GM13977 (cell line): ENCODE measurements at regions not wholly inside any gene's neighbourhood (a gene's known extent, or its start where the extent isn't known, plus 50 kb on each side); places are given as distances from the start of the nearest gene placed in this dataset.

ENCODE experiments used
- DNase-seq: peaks from one replicate; pipeline ENCODE4 v3.0.0; 2012; ENCODE audit warnings: low spot score
- CTCF ChIP-seq: IDR thresholded peaks from 2 replicates; pipeline ENCODE4 v1.5.1; 2012; ENCODE audit warnings: mild to moderate bottlenecking, control low read depth; ENCODE audit not compliant: insufficient read depth; ENCODE audit errors: extremely low read depth, missing control alignments
- in situ Hi-C: fragments of 300-500 bp; cut with MboI; formaldehyde crosslinking; loops from one replicate; pipeline ENCODE4 v1.12.0; 2022; ENCODE audit warnings: low sequenced_read_pairs, low pct_unique_long_range_greater_than_20kb, mixed read lengths, inconsistent platforms; ENCODE audit not compliant: unreplicated experiment

GRCh38 chr20:24895431-24895830, 53.6 kb upstream of the CST7 start:
- in situ Hi-C loops = no loop called here
- TF ChIP-seq CTCF = no peak
- no peak for DNase-seq

- in situ Hi-C loops = no loop called here
Observed at GRCh38 chr20:24895898-24896658, 53.0 kb upstream of the CST7 start.

GRCh38 chr20:24896984-24897383, 52.1 kb upstream of the CST7 start:
- DNase-seq = no peak
- in situ Hi-C loops = no loop called here
- no peak for TF ChIP-seq CTCF

More at GRCh38 chr20:24895898-24896658, 53.0 kb upstream of the CST7 start:
- DNase-seq = no peak
- no peak for TF ChIP-seq CTCF

GRCh38 chr20:24897974-24898373, 51.1 kb upstream of the CST7 start:
- in situ Hi-C loops = no loop called here
- no peak for TF ChIP-seq CTCF
- no peak for DNase-seq

GRCh38 chr20:24899153-24899552, 49.9 kb upstream of the CST7 start:
- no peak for TF ChIP-seq CTCF
- DNase-seq = no peak
- in situ Hi-C loops = no loop called here
